Osteocyte (in vitro differentiated cells): ENCODE measurements at regions not wholly inside any gene's neighbourhood (a gene's known extent, or its start where the extent isn't known, plus 50 kb on each side); places are given as distances from the start of the nearest gene placed in this dataset.

Experiments
- DNase-seq: peaks from one replicate; pipeline ENCODE4 v3.0.0; 2021; ENCODE audit warnings: mixed read lengths; ENCODE audit not compliant: unreplicated experiment; ENCODE audit errors: extremely low spot score
- H3K27ac Mint-ChIP-seq: one replicate; pipeline ENCODE4 v1.8.0; 2021; ENCODE audit warnings: mild to moderate bottlenecking, mixed read lengths; ENCODE audit not compliant: unreplicated experiment
- H3K27me3 Mint-ChIP-seq: one replicate; pipeline ENCODE4 v1.8.0; 2021; ENCODE audit warnings: mixed read lengths; ENCODE audit not compliant: unreplicated experiment
- H3K36me3 Mint-ChIP-seq: one replicate; pipeline ENCODE4 v1.8.0; 2021; ENCODE audit warnings: mixed read lengths; ENCODE audit not compliant: unreplicated experiment
- H3K4me1 Mint-ChIP-seq: one replicate; pipeline ENCODE4 v1.8.0; 2021; ENCODE audit warnings: mixed read lengths; ENCODE audit not compliant: unreplicated experiment
- H3K4me3 Mint-ChIP-seq: one replicate; pipeline ENCODE4 v1.8.0; 2021; ENCODE audit warnings: mild to moderate bottlenecking, moderate library complexity, mixed read lengths; ENCODE audit not compliant: unreplicated experiment
- H3K9me3 Mint-ChIP-seq: one replicate; pipeline ENCODE4 v1.8.0; 2021; ENCODE audit warnings: mixed read lengths; ENCODE audit not compliant: unreplicated experiment
- CTCF ChIP-seq: fragments of 200-600 bp; sonication (generic); IDR thresholded peaks from 2 replicates; pipeline ENCODE4 v1.5.0; 2021; ENCODE audit warnings: antibody characterized with exemption, mild to moderate bottlenecking, moderate library complexity

GRCh38 chr5:50968356-50969149 lies 302.1 kb downstream of the PARP8 start:
- no peak overlapping the region for H3K27ac Mint-ChIP-seq
- H3K36me3 Mint-ChIP-seq = no peaks in the 10 kb centered on the region
- DNase-seq = no peak
- H3K9me3 Mint-ChIP-seq = no peaks in the 10 kb centered on the region
- peak overlapping the region; percentile 57 for H3K4me3 Mint-ChIP-seq
- no peak for TF ChIP-seq CTCF
- H3K4me1 Mint-ChIP-seq = peaks cover 43% of the 10 kb centered on the region
- peaks cover 88% of the 10 kb centered on the region for H3K27me3 Mint-ChIP-seq

- no peak for TF ChIP-seq CTCF
- no peaks in the 10 kb centered on the region for H3K36me3 Mint-ChIP-seq
- H3K9me3 Mint-ChIP-seq = no peaks in the 10 kb centered on the region
- peaks cover 38% of the 10 kb centered on the region for H3K4me1 Mint-ChIP-seq
- H3K27me3 Mint-ChIP-seq = peaks cover 90% of the 10 kb centered on the region
- DNase-seq = no peak
- H3K4me3 Mint-ChIP-seq = peak overlapping the region; percentile 57
- no peak overlapping the region for H3K27ac Mint-ChIP-seq
These were observed 303.0 kb downstream of the PARP8 start for GRCh38 chr5:50969151-50970031.

GRCh38 chr5:50975840-50976239 lies 309.4 kb downstream of the PARP8 start:
- Mint-ChIP-seq H3K4me1 (no peaks in the 10 kb centered on the region), H3K9me3 (no peaks in the 10 kb centered on the region), H3K27me3 (peaks cover 38% of the 10 kb centered on the region), H3K4me3 (no peak overlapping the region), H3K36me3 (no peaks in the 10 kb centered on the region), H3K27ac (no peak overlapping the region)
- no peak for TF ChIP-seq CTCF
- no peak for DNase-seq

GRCh38 chr5:50978924-50979323 lies 312.5 kb downstream of the PARP8 start:
- no peak overlapping the region for H3K27ac Mint-ChIP-seq
- peaks cover 17% of the 10 kb centered on the region for H3K27me3 Mint-ChIP-seq
- no peak overlapping the region for H3K4me3 Mint-ChIP-seq
- no peak for TF ChIP-seq CTCF
- H3K9me3 Mint-ChIP-seq = no peaks in the 10 kb centered on the region
- no peaks in the 10 kb centered on the region for H3K36me3 Mint-ChIP-seq
- DNase-seq = no peak
- no peaks in the 10 kb centered on the region for H3K4me1 Mint-ChIP-seq

- Mint-ChIP-seq H3K4me3 (no peak overlapping the region), H3K9me3 (no peaks in the 10 kb centered on the region), H3K27me3 (no peaks in the 10 kb centered on the region), H3K27ac (no peak overlapping the region), H3K4me1 (no peaks in the 10 kb centered on the region), H3K36me3 (no peaks in the 10 kb centered on the region)
- no peak for TF ChIP-seq CTCF
- no peak for DNase-seq
These were observed 318.2 kb downstream of the PARP8 start for GRCh38 chr5:50984640-50985039.
